Stimulated activated effector memory CD8-positive, alpha-beta T cell treated with anti-CD3 and anti-CD28 coated beads, Interleukin-12 subunit alpha, Interleukin-12 subunit beta, amount 100 ng/mL, for 72 hours (primary cell): ENCODE measurements at regions not wholly inside any gene's neighbourhood (a gene's known extent, or its start where the extent isn't known, plus 50 kb on each side); places are given as distances from the start of the nearest gene placed in this dataset.
"Not testable (repeated sequence)": the region's sequence is repeated elsewhere in the genome, so short reads cannot be mapped to it uniquely, and the experiment has no call there.

Source experiments
- ATAC-seq: fragments of 150-1000 bp; cut with Tn5 transposase; 2 replicates; pipeline ENCODE4 v1.10.0; 2021
- DNase-seq, 2 donors: peaks; one replicate each; pipeline ENCODE4 v3.0.0; 2021 to 2022; ENCODE audit warnings: low spot score in 2 of 2
- H3K27ac Mint-ChIP-seq: one replicate; pipeline ENCODE4 v1.8.0; 2022; ENCODE audit warnings: mild to moderate bottlenecking, mixed read lengths
- H3K36me3 Mint-ChIP-seq: one replicate; pipeline ENCODE4 v1.8.0; 2022; ENCODE audit warnings: mild to moderate bottlenecking, mixed read lengths
- H3K4me1 Mint-ChIP-seq: one replicate; pipeline ENCODE4 v1.8.0; 2022; ENCODE audit warnings: mixed read lengths
- H3K4me3 Mint-ChIP-seq: one replicate; pipeline ENCODE4 v1.8.0; 2022; ENCODE audit warnings: mild to moderate bottlenecking, mixed read lengths
- H3K9me3 Mint-ChIP-seq: one replicate; pipeline ENCODE4 v1.8.0; 2022; ENCODE audit warnings: mixed read lengths

DNA sequence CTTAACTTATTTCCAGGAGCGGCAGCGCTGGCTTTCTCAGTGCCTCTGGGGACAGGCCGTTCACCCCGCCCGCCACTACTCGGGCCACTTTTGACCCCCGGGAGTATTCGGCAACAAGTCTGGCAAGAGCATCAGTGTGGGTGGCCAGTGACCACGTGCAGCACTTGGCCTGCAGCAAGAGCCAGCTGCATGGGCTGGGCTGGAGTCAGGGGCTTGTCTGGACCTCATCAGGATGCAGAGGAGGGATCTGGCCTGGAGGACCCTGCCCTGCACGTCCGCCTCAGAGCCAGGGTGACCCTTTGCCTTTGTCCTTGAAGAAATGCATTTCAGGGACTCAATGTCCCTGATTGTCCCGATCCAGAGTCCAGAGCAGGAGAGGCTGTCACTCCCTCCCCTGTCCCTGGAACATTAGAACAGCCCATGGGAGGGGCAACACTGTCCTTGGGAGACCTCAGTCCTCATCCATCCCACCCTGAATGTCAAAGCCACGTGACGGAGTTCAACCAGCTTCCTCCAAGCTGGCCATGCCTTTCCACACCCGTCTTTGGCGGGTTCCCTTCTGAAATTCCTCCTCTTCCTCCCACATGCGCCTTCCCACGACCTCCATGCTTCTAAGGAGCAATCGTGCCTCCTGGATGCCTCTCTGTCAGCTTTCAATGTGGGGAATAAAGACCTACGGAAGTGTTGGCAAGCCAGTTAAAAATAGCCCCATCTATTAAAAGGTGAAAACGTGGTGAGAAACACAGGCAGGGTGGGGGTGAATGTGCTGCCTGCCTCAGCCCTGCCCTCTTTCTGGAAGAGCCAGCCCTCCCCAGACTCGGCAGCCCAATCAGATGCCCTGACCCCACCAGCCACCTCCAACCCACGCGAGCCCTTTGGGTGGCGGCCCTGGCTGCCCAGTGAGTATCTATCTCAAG, 99.0 kb downstream of the OLFM1 start:
- DNase-seq, result no peak
- H3K36me3 Mint-ChIP-seq, result peaks cover 6% of the 10 kb centered on the region
- no peak for ATAC-seq
- no peaks in the 10 kb centered on the region for H3K4me1 Mint-ChIP-seq
- no peak overlapping the region for H3K4me3 Mint-ChIP-seq
- no peaks in the 10 kb centered on the region for H3K9me3 Mint-ChIP-seq
- H3K27ac Mint-ChIP-seq, result no peak overlapping the region

DNA sequence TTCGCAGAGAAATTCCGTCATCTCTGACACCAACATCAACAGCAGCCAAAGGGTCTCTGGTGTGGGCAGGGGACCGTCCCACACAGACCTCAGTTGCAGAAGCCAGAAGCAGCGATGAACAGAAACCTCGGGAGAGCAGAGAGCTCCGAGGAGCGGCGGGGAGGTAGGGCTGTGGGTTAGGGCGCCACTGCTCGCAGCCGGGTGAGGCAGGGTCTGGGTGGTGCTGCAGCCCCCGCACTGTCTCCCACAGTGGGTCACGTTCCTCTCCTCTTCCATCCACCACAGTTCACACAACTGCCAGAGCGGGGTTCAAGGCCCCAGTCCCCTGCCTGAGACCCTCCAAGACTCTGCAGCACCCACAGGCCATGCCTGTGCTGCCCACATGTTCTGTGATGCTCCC, 99.9 kb downstream of the OLFM1 start:
- ATAC-seq (no peak), DNase-seq (no peak)
- no peaks in the 10 kb centered on the region for H3K4me1 Mint-ChIP-seq
- H3K36me3 Mint-ChIP-seq, result peaks cover 6% of the 10 kb centered on the region
- no peak overlapping the region for H3K27ac Mint-ChIP-seq
- no peak overlapping the region for H3K4me3 Mint-ChIP-seq
- H3K9me3 Mint-ChIP-seq, result no peaks in the 10 kb centered on the region

DNA sequence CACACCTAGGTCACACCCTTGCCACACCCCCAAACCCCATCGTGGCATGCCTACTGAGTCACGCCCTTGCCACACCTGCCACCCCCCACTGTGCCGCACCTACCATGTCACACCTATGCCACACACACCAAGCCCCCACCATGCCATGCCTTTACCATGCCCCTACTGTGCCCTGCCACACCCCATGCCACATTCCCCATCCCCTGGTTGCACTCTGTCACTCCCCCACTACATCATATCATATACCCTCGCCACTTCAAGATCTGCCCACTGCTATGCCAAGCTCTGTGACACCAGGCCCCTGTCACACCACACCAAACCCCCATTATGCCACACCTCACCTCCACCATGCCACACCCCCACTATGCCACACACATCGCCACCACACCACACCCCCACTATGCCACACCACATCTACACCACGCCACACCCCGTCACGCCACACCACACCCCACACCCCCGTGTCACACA, 101.2 kb downstream of the OLFM1 start:
- Mint-ChIP-seq H3K4me1 (no peaks in the 10 kb centered on the region), H3K4me3 (no peak overlapping the region), H3K9me3 (no peaks in the 10 kb centered on the region), H3K27ac (no peak overlapping the region), H3K36me3 (peaks cover 6% of the 10 kb centered on the region)
- ATAC-seq (no peak), DNase-seq (no peak)

DNA sequence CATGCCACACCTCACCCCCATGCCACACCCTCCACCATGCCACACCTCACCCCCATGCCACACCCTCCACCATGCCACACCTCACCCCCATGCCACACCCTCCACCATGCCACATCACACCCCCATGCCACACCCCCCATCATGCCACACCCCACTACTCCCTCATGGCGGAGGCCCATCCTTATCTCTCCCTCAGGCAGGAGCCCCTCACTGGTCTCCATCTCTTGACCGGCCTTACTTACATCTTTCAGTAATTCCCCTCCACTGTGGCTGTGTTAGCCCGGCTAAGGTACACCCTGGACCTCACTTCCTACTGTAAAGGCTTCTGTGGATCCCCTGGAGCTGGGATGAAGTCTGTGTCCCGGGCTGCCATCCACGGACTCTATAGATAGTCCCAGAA, 102.0 kb downstream of the OLFM1 start:
- H3K9me3 Mint-ChIP-seq, result no peaks in the 10 kb centered on the region
- no peak overlapping the region for H3K27ac Mint-ChIP-seq
- DNase-seq, result no peak
- H3K4me1 Mint-ChIP-seq, result no peaks in the 10 kb centered on the region
- no peak for ATAC-seq
- H3K4me3 Mint-ChIP-seq, result no peak overlapping the region
- H3K36me3 Mint-ChIP-seq, result peaks cover 6% of the 10 kb centered on the region

DNA sequence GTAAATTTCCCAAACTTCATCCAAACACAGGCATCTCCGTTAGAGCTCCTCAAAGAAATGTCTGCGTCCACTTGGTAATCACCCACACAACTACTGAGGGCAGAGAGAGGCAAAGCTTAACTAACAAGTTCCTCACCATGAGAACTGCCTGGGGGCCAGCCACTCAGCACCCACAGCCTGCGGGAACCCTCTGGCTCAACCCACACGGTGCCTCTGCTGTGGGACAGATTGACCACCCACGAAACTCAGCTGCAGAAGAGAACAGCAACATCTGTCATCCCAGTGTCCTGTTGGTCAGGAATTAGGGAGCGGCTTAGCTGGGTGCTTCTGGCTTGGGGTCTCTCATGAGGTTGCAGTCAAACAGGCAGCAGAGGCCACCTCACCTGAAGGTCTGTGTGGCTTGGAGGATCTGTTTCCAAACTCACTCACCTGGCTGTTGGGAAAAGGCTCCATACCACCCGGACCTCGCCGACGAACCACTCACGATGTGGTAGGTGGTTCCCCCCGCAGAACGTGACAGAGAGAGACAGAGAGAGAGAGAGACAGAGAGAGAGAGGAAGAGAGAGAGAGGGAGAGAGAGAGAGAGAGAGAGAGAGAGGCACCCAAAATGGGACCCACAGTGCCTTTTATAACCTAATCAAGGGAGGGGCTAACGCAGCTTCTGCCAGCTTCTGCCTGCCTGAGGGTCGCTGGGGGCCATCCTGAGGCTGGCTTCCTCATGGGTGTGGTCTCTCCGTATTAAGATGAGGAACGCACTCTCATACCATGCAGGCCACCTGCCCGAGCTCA, 103.5 kb downstream of the OLFM1 start:
- ATAC-seq, result no peak
- peaks cover 6% of the 10 kb centered on the region for H3K36me3 Mint-ChIP-seq
- H3K9me3 Mint-ChIP-seq, result no peaks in the 10 kb centered on the region
- H3K27ac Mint-ChIP-seq, result no peak overlapping the region
- no peaks in the 10 kb centered on the region for H3K4me1 Mint-ChIP-seq
- DNase-seq, result no peak
- no peak overlapping the region for H3K4me3 Mint-ChIP-seq

DNA sequence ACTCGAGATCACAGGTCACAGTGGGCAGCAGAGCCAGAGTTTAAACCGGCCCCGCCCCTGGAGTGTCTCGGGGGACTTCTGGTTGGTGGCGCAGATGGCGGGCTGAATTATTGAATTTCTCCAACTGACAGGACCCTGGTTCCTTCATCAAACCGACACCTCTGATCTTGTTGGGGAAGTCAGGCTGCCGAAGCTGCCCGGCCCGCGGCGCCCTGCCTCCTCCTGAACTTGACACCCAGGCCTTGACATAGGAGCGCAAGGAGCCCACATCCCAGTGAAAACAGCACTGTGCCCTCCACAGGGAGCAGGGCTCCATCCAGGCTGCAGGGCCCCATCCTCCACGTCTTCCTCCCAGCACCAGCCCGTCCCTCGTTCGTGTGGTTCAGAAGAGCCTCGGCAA, 105.2 kb downstream of the OLFM1 start:
- Mint-ChIP-seq H3K4me1 (no peaks in the 10 kb centered on the region), H3K27ac (no peak overlapping the region), H3K36me3 (peaks cover 6% of the 10 kb centered on the region), H3K4me3 (no peak overlapping the region), H3K9me3 (no peaks in the 10 kb centered on the region)
- DNase-seq (no peak), ATAC-seq (no peak)

DNA sequence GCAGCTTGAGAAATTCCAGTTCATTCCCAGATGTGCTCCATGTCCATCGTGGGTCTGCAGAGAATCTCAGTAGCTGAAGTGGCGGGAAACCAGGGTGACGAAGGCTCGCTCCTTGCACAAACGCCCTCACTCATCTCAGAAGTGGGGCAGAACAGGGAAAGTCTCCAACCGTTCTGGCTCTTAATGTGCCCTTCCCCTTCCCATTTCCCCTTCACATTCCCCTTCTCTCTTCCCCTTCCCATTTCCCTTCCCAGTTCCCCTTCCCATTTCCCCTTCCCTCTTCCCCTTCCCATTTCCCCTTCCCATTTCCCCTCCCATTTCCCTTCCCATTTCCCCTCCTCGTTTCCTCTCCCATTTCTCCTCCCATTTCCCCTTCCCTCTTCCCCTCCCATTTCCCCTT, 108.5 kb downstream of the OLFM1 start:
- DNase-seq, H3K4me3 Mint-ChIP-seq, H3K4me1 Mint-ChIP-seq, H3K9me3 Mint-ChIP-seq, H3K27ac Mint-ChIP-seq, H3K36me3 Mint-ChIP-seq, ATAC-seq: not testable (repeated sequence)

DNA sequence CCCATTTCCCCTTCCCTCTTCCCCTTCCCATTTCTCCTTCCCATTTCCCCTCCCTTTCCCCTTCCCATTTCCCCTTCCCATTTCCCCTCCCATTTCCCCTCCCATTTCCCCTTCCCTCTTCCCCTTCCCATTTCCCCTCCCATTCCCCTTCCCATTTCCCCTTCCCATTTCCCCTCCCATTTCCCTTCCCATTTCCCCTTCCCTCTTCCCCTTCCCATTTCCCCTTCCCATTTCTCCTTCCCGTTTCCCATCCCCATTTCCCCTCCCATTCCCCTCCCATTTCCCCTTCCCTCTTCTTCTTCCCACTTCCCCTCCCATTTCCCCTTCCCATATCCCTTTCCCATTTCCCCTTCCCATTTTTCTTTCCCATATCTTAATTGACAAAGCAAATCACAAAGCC, 109.0 kb downstream of the OLFM1 start:
- Mint-ChIP-seq H3K4me1 (no peaks in the 10 kb centered on the region), H3K36me3 (no peaks in the 10 kb centered on the region), H3K4me3 (no peak overlapping the region), H3K27ac (no peak overlapping the region), H3K9me3 (no peaks in the 10 kb centered on the region)
- no peak for DNase-seq
- no peak for ATAC-seq

DNA sequence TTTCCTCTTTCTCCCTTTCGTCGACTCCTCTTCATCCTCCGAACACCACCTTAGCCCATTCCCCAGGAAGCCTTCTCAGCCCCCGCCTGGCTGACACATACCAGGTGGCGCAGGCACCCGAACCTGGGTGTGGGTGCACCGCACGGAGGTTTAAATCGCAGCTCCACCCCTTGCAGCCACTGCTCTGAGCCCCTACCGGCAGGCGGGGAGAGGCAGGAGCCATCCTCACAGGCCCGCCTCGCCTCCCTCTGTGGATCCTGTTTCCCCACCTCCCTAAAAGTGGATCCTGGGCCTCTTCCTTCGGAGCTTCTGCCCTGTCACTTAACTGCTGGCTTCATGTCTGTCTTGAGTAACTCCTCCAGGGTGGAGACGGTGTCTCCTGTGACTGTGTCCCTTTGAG, 110.7 kb downstream of the OLFM1 start:
- Mint-ChIP-seq H3K27ac (no peak overlapping the region), H3K4me3 (no peak overlapping the region), H3K4me1 (no peaks in the 10 kb centered on the region), H3K9me3 (no peaks in the 10 kb centered on the region), H3K36me3 (no peaks in the 10 kb centered on the region)
- ATAC-seq, result no peak
- DNase-seq, result no peak

DNA sequence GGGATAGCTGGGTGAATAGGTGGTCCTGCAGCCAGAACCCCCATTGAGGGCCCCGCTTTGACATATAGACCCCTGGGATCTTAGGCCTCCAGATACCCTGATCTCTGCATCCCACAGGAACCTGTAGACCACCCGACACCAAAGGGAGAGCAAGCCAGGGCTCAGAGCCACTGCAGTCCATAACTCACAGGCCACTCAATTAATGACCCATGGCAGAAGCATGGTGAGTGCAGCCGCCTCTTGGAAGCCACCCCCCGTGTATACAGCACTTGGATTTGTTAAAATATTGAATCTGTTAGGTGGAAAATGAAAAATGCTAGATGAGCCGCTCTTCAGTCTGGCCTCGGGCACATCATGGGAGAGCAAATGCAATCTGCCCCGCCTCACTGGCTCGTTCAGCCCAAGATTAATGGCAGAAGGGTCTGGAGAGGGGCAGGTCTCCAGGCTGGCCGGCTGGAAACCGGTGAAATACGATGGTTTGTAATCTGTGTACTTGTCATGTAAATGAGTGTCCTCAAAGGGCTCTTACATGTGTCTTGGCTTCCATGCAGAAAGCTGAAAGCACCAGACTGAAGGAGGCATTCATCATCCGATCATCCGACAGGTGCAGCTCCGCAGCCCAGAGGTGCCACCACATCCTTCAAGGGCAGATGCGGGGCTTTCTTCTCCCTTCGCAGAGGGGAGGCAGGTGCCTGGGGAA, 111.3 kb downstream of the OLFM1 start:
- Mint-ChIP-seq H3K36me3 (no peaks in the 10 kb centered on the region), H3K27ac (no peak overlapping the region), H3K9me3 (no peaks in the 10 kb centered on the region), H3K4me1 (no peaks in the 10 kb centered on the region), H3K4me3 (no peak overlapping the region)
- no peak for DNase-seq
- no peak for ATAC-seq

DNA sequence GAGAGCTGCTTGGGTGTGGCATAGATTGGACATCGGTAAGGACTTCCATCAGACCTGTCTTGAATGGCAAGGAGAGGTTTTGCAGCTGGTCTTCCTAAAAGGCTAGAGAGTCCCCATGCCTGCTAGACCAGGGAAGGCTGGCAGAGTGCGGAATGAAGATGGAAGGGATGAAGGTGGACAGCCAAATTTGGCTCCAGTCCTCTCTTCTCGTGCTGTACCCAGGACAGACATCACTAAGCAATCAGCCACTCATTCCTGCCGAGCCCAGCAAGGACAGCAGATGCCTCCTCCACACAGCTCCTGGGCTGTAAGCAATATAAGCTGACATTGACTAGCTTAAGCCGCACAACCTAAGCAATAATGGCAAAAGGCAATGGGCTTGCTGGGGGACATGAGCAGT, 112.0 kb downstream of the OLFM1 start:
- DNase-seq (no peak), ATAC-seq (no peak)
- Mint-ChIP-seq H3K4me1 (no peaks in the 10 kb centered on the region), H3K9me3 (no peaks in the 10 kb centered on the region), H3K27ac (no peak overlapping the region), H3K36me3 (no peaks in the 10 kb centered on the region), H3K4me3 (no peak overlapping the region)

DNA sequence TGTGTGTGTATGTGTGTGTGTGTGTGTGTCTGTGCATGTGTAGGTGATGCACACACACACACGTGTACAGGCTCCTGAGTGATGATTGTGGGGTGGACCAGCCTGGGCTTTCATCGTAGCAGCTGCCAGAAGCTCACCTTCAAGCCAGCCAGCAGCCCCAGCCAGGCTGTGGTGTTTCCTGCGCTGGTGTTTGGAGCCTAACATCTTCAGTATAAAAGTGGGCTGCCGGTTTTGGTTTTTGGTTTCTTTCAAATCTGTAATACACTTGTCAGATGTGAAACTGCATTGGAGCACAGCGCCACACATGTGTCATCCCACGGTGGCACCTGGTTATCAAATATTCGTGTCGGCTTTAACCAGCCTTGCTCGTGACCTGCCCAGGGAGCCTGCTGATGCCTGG, 114.2 kb downstream of the OLFM1 start:
- no peak overlapping the region for H3K4me3 Mint-ChIP-seq
- ATAC-seq (no peak), DNase-seq (no peak)
- no peaks in the 10 kb centered on the region for H3K36me3 Mint-ChIP-seq
- H3K27ac Mint-ChIP-seq, result no peak overlapping the region
- H3K4me1 Mint-ChIP-seq, result no peaks in the 10 kb centered on the region
- H3K9me3 Mint-ChIP-seq, result no peaks in the 10 kb centered on the region

DNA sequence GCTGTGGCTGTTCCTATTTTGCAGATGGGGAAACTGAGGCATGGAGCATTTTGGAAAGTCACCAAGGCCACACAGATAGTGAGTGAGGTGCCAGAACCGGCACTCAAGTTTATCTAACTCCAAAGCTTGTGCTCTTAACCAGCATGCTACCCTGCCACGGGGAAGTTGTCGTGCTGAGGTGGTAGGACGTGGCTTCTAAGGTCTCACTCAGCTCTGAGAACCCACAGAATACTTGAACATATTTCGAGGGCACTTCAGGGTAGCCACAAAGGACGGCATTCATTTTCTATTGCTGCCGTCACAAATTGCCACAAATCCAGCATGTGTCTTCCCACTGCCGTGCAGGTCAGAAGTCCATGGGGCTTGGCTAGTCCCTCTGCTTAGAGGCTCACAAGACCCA, 116.7 kb downstream of the OLFM1 start:
- DNase-seq (no peak), ATAC-seq (no peak)
- Mint-ChIP-seq H3K27ac (no peak overlapping the region), H3K4me3 (no peak overlapping the region), H3K9me3 (no peaks in the 10 kb centered on the region), H3K36me3 (no peaks in the 10 kb centered on the region), H3K4me1 (no peaks in the 10 kb centered on the region)

DNA sequence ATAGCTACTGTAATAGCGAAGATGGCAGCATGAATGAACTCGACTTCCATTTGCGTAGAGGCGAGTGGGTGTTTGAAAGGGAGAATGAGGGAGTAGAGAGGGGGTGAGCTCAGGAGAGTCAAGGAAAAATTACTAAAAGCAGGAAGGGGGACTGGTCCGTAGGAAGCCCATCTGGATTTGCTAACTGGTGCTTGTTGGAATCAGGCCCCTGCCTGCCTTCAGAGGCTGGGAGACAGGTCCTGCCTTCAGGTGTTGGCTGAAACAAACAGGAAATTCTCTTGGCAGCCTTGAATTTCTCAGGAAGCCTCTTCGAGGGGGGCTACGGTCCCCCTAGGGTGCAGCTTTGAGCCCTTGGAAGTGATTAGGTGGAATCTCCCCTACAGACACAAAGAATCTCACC, 121.7 kb downstream of the OLFM1 start:
- ATAC-seq, result no peak
- H3K4me3 Mint-ChIP-seq, result no peak overlapping the region
- no peak overlapping the region for H3K27ac Mint-ChIP-seq
- no peaks in the 10 kb centered on the region for H3K36me3 Mint-ChIP-seq
- H3K4me1 Mint-ChIP-seq, result no peaks in the 10 kb centered on the region
- no peak for DNase-seq
- H3K9me3 Mint-ChIP-seq, result no peaks in the 10 kb centered on the region

DNA sequence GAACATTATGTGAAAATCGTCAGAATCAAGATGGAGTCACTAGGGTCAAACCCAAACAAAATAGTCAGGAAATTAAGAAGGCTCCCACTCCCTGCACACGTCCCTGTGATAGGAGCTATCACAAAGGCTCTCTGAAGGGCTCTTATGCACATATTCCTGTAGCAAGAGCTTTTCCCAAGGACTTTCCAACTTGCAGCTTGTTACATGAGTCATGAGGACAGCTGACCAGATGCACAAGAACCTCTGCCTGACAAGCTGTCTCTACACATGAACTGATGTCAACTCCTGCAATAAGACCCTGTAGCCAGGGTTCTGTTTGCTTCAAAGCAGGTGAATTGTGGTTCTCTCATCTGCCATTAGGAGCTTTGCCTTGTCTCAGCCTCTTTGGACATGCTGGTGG, 122.4 kb downstream of the OLFM1 start:
- H3K4me3 Mint-ChIP-seq, result no peak overlapping the region
- H3K4me1 Mint-ChIP-seq, result no peaks in the 10 kb centered on the region
- DNase-seq, result no peak
- H3K36me3 Mint-ChIP-seq, result no peaks in the 10 kb centered on the region
- no peak for ATAC-seq
- no peaks in the 10 kb centered on the region for H3K9me3 Mint-ChIP-seq
- H3K27ac Mint-ChIP-seq, result no peak overlapping the region
